Transverse colon (tissue), 4 donors: ENCODE measurements at regions not wholly inside any gene's neighbourhood (a gene's known extent, or its start where the extent isn't known, plus 50 kb on each side); places are given as distances from the start of the nearest gene placed in this dataset.

ENCODE experiments used
- POLR2A ChIP-seq: fragments of 450-650 bp; IDR thresholded peaks from one replicate; pipeline ENCODE4 v1.6.1; 2016; ENCODE audit warnings: antibody characterized with exemption, mild to moderate bottlenecking, moderate library complexity
- POLR2AphosphoS5 ChIP-seq, 3 donors: sonication (generic); formaldehyde crosslinking; IDR thresholded peaks; one replicate each; pipeline ENCODE4 v1.6.1; 2016; ENCODE audit warnings: antibody characterized with exemption in 3 of 3
- TF ChIP-seq, protein P1 (sequence below), 5 experiments: fragments of 200-600 bp in 3 of 5; fragments of 450-650 bp in 2 of 5; sonication (generic) in 3 of 5; IDR thresholded peaks; 1 replicate in 2 of 5; 2 replicates in 3 of 5; pipeline ENCODE4 v1.5.1; 2016 to 2017; ENCODE audit warnings: antibody characterized with exemption in 5 of 5, inconsistent platforms in 3 of 5, mild to moderate bottlenecking in 2 of 5, moderate library complexity in 1 of 5

DNA sequence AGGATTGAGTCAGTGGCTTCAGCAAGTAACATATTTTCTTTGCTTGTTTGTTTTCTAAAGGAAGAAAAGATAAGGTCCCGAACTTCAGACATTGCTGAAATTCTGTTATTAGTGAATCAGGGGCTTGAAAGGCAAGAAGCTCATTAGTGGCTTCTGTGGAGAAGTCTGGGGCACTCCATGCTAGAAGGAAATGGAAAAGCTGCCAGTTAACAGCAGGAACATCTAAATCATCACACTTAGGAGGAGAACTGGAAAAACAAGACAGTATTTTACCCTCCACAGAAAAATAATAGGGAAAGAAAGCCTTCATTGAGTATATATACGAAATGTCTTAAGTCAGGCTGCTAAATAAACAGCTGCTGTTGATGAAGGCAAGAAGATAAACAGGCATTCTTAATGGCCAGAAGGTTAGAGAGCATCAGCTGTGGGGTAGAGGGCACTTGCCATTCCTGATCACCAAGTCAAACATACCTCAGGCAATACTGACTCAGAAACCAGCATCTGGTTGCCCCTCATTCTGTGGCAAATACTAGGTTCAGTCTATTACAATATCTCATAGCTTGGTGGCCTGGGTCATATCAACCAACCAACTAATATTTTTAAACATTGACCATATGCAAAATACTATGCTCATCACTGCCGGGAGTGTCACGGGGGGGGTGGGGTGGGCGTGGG lies 143.2 kb upstream of the TENT5A start:
- TF ChIP-seq POLR2A (no peak), POLR2AphosphoS5 (IDR thresholded peaks at IDR 0.05) (no peak)
- TF ChIP-seq, protein P1, sequence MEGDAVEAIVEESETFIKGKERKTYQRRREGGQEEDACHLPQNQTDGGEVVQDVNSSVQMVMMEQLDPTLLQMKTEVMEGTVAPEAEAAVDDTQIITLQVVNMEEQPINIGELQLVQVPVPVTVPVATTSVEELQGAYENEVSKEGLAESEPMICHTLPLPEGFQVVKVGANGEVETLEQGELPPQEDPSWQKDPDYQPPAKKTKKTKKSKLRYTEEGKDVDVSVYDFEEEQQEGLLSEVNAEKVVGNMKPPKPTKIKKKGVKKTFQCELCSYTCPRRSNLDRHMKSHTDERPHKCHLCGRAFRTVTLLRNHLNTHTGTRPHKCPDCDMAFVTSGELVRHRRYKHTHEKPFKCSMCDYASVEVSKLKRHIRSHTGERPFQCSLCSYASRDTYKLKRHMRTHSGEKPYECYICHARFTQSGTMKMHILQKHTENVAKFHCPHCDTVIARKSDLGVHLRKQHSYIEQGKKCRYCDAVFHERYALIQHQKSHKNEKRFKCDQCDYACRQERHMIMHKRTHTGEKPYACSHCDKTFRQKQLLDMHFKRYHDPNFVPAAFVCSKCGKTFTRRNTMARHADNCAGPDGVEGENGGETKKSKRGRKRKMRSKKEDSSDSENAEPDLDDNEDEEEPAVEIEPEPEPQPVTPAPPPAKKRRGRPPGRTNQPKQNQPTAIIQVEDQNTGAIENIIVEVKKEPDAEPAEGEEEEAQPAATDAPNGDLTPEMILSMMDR (IDR thresholded peaks at IDR 0.05) = no peak
